M059J (cell line): ENCODE measurements at regions not wholly inside any gene's neighbourhood (a gene's known extent, or its start where the extent isn't known, plus 50 kb on each side); places are given as distances from the start of the nearest gene placed in this dataset.

Source experiments
- DNase-seq: peaks from one replicate; pipeline ENCODE4 v3.0.0-alpha.2; 2012; ENCODE audit warnings: low read depth

DNA sequence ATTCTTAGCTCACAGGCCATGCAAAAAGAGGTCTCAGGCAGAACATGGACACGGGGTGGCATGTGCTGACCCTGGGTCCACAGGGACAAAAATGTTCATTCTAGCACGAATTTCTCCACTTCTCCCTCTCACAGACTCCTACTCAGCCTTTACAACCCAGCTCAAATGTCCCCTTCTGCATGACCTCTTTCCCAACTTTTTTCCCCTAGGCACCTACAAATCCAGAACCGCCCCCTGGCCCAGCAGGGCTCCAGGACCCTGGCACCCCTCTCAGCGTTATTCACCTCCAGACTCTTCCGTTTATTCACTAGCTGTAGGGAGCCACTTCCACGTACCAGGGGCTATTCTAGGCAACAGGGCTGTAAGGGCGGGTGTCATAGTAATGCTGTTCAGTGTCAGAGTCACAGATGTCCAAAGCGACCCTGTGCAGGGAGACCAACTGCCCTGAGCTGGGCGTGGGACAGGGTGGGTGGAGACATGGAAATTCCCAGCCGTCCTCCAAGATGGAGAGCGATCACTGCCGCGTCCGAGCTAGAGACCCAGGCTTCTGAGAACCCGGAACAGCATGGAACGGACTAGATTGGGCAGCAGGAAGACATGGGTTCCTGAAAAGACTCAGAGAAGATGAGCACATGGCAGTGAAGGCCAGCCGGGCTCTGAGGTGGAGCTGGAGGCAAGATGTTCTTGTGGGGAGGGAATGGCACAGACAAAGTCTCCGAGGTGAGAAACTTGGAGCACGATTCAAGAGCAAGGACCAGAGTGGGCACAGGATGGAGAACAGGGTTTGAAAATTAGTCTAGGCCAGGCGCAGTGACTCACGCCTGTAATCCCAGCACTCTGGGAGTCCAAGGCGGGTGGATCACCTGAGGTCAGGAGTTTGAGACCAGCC is 274.9 kb upstream of the RTL1 start:
- no peak for DNase-seq

- DNase-seq = no peak
Measured at GRCh38 chr14:101179691-101180211, 276.2 kb upstream of the RTL1 start.

DNA sequence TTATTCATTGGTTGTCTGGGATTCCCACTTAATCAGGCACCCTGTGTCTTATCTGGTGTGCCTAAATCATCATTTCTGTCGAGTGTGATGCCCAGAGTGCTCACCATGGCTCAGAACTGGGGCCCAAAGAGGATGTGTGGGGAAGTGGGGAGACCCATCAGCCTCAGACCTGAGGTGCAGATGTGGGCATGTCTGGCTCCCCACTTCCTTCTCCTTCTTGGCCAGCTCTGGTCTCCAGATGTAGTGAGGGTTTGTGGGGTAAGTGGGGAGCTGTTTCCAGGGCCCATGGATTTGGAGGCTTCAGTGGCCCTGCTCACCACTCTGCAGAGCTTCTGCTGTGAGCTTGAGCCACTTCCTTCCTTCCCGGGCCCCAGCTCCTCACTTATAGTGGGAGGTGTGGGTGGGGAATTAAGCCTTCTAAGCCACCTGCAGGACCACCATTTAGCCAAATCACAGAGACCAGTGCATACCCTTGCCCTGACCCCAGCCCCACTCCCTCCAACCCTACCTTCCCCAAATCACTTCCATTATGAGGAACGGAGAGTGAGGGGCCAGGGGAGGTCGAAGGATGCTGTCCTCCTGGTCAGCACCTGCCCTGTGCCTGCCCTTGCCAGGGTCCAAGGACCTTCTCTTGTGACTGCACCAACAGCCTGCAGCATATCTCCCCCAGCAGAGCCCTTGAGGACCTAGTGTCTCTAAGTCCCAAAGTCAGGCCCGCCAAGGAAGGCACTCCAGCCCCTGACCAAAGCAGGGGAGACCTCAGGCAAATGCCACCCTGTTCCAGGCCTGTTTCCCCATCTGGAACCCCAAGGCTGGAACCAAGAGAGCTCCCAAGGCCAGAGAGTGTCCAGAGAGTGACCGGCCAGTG is 278.2 kb upstream of the RTL1 start:
- no peak for DNase-seq

- DNase-seq = no peak
Measured at GRCh38 chr14:101182476-101182875, 279.0 kb upstream of the RTL1 start.

DNA sequence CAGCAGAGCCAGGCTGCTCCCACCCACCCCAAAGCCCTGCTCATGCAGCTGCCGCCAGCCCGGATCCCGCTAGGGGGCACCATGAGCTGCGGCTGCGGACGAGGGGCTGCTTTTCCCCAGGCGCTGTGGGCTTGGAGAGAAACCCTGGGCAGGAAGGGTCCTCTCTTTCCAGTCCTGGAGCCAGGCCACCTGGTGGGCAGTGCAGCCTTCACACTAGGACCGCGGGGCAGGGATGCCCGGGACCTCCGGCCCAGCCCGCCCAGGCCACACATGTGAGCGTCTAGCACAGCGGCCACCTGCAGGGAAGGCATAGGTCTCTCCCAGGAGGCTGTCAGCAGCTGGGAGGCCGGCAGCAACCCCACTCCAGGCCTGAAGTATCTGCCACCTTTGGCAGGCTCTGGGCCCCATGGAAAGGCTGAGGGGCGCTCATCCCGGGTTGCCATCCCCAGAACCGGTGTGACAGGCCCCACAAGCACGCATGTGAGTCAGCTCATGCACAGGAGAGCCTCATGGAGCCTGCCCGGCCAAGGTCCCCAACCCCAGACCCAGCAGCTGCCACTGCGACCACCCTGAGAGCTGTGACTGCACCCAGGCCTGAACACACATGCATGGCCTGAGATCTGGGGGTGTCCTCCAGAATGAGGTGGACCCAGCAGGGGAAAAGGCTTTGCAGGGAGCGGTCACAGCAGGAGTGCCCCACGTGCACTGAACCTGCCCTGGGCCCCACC is 280.0 kb upstream of the RTL1 start:
- no peak for DNase-seq

DNA sequence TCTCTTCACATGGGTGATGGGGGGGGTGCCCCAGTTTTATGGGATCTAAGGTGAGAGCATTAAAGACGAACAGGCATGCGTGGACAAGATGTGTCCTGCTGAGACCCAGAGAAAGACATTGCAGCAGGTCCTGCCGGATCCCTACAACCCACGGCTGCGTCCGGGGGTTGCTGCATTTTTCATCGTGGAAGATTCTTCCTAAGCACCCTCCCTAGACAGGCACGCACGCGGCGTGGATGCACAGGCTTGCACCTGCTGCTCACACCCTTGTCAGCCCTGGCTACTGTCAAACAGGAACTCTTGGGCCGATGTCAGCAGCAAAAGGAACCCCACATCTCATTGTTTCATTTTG is 280.6 kb upstream of the RTL1 start:
- DNase-seq = no peak

- DNase-seq = no peak
Measured at GRCh38 chr14:101184572-101184971, 281.1 kb upstream of the RTL1 start.

DNA sequence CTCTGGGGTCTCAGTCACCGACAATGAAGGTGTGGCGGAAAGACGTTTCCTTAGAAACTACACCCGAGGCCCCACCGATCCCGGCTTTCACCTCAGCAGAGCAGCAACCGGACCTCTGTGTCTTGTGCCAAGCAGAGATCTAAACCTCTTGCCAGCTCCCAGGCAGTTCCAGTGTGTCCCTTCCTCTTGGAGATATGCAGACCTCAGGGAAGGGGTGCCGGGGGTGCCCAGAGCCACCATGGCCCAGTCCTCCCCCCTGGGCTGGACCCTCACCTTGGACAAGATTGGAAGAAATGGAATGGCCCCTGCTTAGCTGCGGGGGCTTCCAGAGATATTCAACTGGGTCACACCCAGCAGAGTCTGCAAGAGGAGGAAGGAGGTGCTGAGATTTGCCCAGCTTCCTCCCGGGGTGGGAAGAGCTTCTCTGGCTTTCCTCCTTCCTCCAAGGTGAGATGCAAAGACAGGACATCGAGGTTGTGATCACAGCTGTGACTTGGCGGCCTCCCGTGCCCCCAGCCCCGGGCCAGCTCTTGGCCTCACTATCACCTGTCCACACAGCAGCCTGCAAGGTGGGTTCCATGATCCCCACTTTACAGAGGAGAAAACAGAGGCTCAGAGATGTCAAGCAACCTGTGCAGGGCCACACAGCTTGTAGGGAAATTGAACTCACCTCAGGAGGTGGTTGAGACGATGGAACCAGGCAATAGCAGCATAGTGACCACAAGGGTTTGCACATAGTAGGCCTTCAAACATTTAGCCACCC is 281.7 kb upstream of the RTL1 start:
- DNase-seq = no peak

GRCh38 chr14:101185946-101186345 is 282.4 kb upstream of the RTL1 start:
- DNase-seq = no peak

GRCh38 chr14:101186544-101186943 is 283.0 kb upstream of the RTL1 start:
- no peak for DNase-seq

DNA sequence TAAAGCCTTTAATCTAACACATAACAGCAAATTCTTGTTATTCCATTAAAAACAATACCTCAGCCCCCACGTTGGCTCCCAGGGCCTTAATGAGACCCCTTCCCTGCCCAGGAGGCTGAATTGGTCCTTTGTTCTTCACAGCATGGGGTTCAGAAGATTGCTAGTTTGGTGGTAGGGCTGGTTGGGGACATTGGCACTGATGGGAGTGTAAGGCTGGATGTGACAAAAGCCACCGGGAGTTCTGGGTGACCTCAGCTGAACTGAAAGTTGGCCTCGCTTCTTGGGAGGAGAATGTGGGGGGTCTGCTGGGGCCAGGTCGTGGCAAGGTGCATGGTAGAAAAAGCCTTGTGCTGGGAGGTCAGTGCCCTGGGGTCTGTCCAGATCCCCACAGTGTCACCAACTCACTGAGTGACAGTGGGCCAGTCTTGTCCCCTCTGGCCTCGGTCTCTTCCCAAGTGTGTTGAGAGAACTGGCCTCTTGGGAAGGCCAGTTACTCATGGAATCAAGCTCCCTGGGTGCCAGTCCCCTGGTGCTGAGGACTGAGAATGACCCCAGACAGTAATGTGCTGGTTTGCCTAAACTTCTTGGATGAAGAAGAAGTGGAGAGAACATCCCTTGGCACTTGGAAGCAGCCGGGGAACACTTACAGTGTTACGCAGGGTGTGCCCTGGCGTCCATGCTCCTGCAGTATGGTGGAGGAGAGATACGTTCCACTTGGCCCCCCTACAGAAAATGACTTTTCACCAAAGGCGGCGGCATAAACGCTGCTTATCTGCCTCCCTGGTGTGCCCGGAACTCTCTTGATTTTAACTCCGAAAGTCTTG is 283.7 kb upstream of the RTL1 start:
- no peak for DNase-seq

DNA sequence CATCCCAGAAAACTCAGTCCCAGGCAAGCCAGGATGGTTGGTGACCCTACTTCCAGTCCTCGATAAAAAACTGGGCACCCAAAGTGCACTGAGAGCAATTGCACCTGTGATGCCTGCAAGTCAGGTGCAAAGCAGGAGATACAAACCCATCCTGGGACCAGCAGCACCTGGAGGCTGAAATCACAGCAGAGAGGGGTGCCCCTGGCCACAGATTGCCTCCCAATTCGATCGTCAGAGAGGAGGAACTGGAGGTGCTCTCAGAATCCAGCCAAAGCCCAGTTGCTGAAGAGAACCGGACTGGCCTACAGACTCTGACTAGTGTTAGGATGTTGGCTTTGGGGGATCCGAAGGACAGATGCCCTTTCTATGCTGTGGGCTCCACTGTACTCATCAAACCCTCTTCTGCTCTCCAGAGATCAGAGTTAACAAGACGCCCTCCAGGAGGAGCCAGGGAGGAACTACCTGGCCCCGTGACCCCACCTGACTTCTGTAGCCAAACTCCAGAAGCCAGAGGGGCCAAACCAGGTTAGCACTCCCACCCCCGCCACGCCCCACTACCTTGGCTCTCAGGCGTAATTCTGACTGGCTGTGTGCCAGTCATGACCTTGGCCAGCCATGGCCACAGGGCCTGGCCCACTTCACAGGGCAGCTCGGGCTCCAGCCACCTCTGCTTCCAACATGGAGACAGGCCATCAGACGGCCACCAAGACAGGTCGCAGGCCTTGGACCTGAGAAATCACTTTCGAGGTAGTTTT is 284.5 kb upstream of the RTL1 start:
- DNase-seq = no peak

- DNase-seq = peak; percentile 6
Measured at GRCh38 chr14:101188571-101188915, 285.0 kb upstream of the RTL1 start.

DNA sequence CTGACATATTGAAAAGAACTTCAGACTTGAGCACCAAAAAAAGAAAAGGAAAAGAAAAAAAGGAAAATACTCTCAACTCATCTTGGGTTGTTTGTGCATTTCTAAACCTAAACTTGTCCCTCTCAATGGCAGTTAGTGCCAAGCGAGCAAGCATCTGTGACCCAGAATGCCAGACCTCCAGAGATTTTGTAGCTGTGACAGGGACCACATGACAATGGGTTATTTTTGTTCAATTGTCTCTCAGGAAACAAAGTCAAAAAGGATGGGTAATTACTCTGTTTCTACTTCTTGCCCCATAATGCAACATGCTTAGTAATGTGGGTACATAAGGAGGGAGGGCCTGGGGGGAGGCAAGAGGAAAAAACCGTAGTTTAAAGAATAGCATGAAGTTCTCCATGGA is 285.7 kb upstream of the RTL1 start:
- no peak for DNase-seq

- DNase-seq = no peak
Measured at GRCh38 chr14:101189962-101190560, 286.5 kb upstream of the RTL1 start.

DNA sequence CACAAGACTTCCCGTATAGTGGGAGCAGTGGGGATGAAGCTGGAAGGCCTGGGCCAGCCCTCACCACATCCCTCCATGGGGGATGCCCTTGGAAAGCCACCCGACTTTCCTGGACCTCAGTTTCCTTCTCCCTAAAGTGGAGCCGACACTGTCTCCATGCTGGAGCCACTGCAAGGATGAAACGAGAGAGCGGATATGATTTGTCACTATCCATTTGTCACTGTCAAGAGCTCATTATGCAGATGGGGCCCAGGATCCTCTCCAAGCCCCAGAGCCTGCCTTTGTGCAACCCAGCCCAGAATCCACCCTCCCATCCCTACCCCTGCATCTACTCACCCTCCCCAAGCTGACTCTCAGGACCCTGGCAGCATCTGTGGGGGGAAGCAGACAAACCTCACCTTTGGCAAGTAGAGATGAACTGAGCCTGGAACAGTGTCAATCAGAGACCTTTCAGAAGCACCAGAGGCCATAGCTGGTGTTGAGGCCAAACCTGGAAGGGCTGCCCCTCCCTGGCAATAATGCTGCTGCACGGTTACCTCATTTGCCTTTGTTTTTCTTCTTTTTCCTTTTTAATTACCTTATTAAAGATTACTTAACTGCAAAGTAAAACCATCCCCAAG is 287.7 kb upstream of the RTL1 start:
- no peak for DNase-seq

- DNase-seq = no peak
Measured at GRCh38 chr14:101191721-101192660, 288.5 kb upstream of the RTL1 start.

GRCh38 chr14:101192661-101193000 is 289.1 kb upstream of the RTL1 start:
- DNase-seq = no peak
